Transverse colon (tissue), 4 donors: ENCODE measurements at regions not wholly inside any gene's neighbourhood (a gene's known extent, or its start where the extent isn't known, plus 50 kb on each side); places are given as distances from the start of the nearest gene placed in this dataset.

Experiments used
- CTCF ChIP-seq, 5 experiments: fragments of 200-600 bp in 3 of 5; fragments of 450-650 bp in 2 of 5; sonication (generic) in 3 of 5; IDR thresholded peaks; 1 replicate in 2 of 5; 2 replicates in 3 of 5; pipeline ENCODE4 v1.5.1; 2016 to 2017; ENCODE audit warnings: antibody characterized with exemption in 5 of 5, inconsistent platforms in 3 of 5, mild to moderate bottlenecking in 2 of 5, moderate library complexity in 1 of 5
- POLR2A ChIP-seq: fragments of 450-650 bp; IDR thresholded peaks from one replicate; pipeline ENCODE4 v1.6.1; 2016; ENCODE audit warnings: antibody characterized with exemption, mild to moderate bottlenecking, moderate library complexity
- POLR2AphosphoS5 ChIP-seq, 3 donors: sonication (generic); formaldehyde crosslinking; IDR thresholded peaks; one replicate each; pipeline ENCODE4 v1.6.1; 2016; ENCODE audit warnings: antibody characterized with exemption in 3 of 3

- no peak for TF ChIP-seq CTCF (IDR thresholded peaks at IDR 0.05)
- no peak for TF ChIP-seq POLR2A
- TF ChIP-seq POLR2AphosphoS5 (IDR thresholded peaks at IDR 0.05): no peak
Measured at GRCh38 chr3:165897137-165897536, 59.9 kb upstream of the BCHE start.
